ENCODE measurements at regions not wholly inside any gene's neighbourhood (a gene's known extent, or its start where the extent isn't known, plus 50 kb on each side); places are given as distances from the start of the nearest gene placed in this dataset.

GRCh38 chr1:22369294-22370189 is 82.1 kb upstream of the ZBTB40 start:
- H3K4me3 ChIP-seq (ENCODE audit: low read depth, low read length) = no peak overlapping the region
- in situ Hi-C loops (cut with HindIII; ENCODE audit: low sequenced_read_pairs) = no loop called here
- TF ChIP-seq, protein P1, sequence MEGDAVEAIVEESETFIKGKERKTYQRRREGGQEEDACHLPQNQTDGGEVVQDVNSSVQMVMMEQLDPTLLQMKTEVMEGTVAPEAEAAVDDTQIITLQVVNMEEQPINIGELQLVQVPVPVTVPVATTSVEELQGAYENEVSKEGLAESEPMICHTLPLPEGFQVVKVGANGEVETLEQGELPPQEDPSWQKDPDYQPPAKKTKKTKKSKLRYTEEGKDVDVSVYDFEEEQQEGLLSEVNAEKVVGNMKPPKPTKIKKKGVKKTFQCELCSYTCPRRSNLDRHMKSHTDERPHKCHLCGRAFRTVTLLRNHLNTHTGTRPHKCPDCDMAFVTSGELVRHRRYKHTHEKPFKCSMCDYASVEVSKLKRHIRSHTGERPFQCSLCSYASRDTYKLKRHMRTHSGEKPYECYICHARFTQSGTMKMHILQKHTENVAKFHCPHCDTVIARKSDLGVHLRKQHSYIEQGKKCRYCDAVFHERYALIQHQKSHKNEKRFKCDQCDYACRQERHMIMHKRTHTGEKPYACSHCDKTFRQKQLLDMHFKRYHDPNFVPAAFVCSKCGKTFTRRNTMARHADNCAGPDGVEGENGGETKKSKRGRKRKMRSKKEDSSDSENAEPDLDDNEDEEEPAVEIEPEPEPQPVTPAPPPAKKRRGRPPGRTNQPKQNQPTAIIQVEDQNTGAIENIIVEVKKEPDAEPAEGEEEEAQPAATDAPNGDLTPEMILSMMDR (IDR thresholded peaks at IDR 0.05; ENCODE audit: low read depth, low read length, missing control alignments) = no peak
- no peak for DNase-seq (ENCODE audit: low read depth)

DNA sequence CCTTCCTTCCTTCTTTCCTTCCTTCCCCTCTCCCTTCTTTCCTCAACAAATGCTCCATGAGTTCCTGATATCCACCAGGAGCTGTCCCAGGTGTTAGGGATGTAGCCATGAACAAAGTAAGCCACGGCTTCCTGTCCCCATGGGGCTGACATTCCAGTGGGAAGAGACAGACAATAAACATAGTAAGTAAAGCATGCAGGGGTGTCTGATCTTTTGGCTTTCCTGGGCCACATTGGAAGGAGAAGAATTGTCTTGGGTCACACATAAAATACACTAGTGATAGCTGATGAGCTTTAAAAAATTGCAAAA is 81.5 kb upstream of the ZBTB40 start:
- TF ChIP-seq, protein P1 (IDR thresholded peaks at IDR 0.05; ENCODE audit: low read depth, low read length, missing control alignments) = no peak
- no peak for DNase-seq (ENCODE audit: low read depth)
- H3K4me3 ChIP-seq (ENCODE audit: low read depth, low read length) = no peak overlapping the region
- in situ Hi-C loops (cut with HindIII; ENCODE audit: low sequenced_read_pairs) = no loop called here

DNA sequence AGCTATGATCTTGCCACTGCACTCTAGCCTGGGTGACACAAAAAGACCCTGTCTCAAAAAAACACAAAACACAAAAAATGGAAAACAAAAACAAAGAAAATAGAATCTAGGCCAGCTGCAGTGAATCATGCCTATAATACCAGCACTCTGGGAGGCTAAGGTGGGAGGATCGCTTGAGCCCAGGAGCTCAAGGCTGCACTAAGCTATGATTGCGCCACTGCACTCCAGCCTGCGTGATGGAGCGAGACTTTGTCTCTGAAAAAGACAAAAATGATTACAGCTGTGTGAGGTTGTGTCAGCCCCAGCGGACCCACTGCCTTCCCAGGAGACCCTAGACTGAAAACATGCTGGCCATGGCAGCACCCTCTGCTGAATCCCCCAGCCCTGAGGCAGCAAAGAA is 80.2 kb upstream of the ZBTB40 start:
- no peak for DNase-seq (ENCODE audit: low read depth)
- TF ChIP-seq, protein P1 (IDR thresholded peaks at IDR 0.05; ENCODE audit: low read depth, low read length, missing control alignments) = no peak
- in situ Hi-C loops (cut with HindIII; ENCODE audit: low sequenced_read_pairs) = no loop called here
- H3K4me3 ChIP-seq (ENCODE audit: low read depth, low read length) = no peak overlapping the region

DNA sequence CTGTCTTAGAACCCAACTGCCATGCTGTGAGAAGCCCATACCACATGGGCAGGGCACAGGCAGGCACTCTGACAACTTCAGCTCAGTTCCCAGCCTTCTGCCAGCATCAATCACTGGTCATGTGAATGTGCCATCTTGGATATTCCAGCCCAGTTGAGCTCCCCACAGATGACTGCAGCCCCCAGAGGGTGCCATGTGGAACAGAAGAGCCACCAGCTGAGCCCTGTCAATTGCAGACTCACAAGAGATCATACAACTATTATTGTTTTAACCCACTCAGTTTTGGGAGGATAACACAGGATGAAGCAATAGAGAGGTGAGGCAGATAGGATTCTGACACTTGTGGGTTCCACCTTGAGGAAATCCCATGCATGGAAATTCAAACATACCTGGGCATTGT is 78.4 kb upstream of the ZBTB40 start:
- no peak overlapping the region for H3K4me3 ChIP-seq (ENCODE audit: low read depth, low read length)
- in situ Hi-C loops (cut with HindIII; ENCODE audit: low sequenced_read_pairs) = no loop called here
- DNase-seq (ENCODE audit: low read depth) = no peak
- TF ChIP-seq, protein P1 (IDR thresholded peaks at IDR 0.05; ENCODE audit: low read depth, low read length, missing control alignments) = no peak

GRCh38 chr1:22374001-22374400 is 77.7 kb upstream of the ZBTB40 start:
- no peak for DNase-seq (ENCODE audit: low read depth)
- in situ Hi-C loops (cut with HindIII; ENCODE audit: low sequenced_read_pairs) = no loop called here
- TF ChIP-seq, protein P1 (IDR thresholded peaks at IDR 0.05; ENCODE audit: low read depth, low read length, missing control alignments) = no peak
- H3K4me3 ChIP-seq (ENCODE audit: low read depth, low read length) = no peak overlapping the region

DNA sequence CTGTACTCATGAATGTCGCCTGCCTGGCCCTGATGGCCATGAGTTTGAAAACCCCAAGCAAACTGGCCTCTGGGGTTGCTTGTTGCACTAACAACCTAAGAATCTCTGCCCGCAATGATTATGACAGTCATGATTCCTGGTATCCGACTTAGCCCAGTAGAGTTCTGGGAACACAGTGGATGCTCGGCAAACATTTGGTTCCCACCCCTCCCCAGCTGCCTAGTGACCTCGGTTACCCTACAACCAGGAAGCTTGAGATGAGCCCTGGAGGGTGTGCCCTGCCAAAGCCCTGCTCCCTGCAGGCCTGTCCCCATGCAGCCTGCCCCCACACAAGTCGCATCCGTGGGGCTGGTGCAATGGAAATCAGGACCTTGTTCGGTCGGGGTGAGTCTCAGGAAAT is 76.0 kb upstream of the ZBTB40 start:
- no peak overlapping the region for H3K4me3 ChIP-seq (ENCODE audit: low read depth, low read length)
- no peak for DNase-seq (ENCODE audit: low read depth)
- in situ Hi-C loops (cut with HindIII; ENCODE audit: low sequenced_read_pairs) = loop anchor here (5.0 to 25.0 kb wide), 2 partner anchors 43 to 263 kb away; no protein-coding TSS in a partner anchor
- TF ChIP-seq, protein P1 (IDR thresholded peaks at IDR 0.05; ENCODE audit: low read depth, low read length, missing control alignments) = no peak
